A673 (cell line): ENCODE measurements at regions not wholly inside any gene's neighbourhood (a gene's known extent, or its start where the extent isn't known, plus 50 kb on each side); places are given as distances from the start of the nearest gene placed in this dataset.

Source experiments
- BruUV-seq: library from RNA; stranded (reverse); fragments of 400-500 nt; replicated peaks from 2 replicates; lab custom pipeline; 2021; lab: Mats Ljungman, UMichigan
- CTCF ChIA-PET: fragments of 300-600 bp; sonication (Branson Sonifier 250); formaldehyde crosslinking; loops from one replicate; lab custom pipeline; 2022; ENCODE audit warnings: antibody characterized with exemption; lab: Charles Lee
- POLR2A ChIA-PET: fragments of 300-600 bp; sonication (Branson Sonifier 250); formaldehyde crosslinking; loops from one replicate; lab custom pipeline; 2022; ENCODE audit warnings: antibody characterized with exemption; ENCODE audit not compliant: low non-redundant PET; lab: Charles Lee
- DNase-seq: peaks from one replicate; pipeline ENCODE4 v3.0.0-alpha.2; 2015; ENCODE audit warnings: low spot score
- H3K27ac ChIP-seq: fragments of 200-600 bp; sonication (generic); 2 replicates; pipeline ENCODE4 v1.5.1; 2016; ENCODE audit warnings: mixed run types, low read depth, mild to moderate bottlenecking, mixed read lengths, antibody characterized with exemption, low read length; ENCODE audit not compliant: poor library complexity, severe bottlenecking
- H3K27me3 ChIP-seq: fragments of 200-600 bp; sonication (generic); replicated peaks from 2 replicates; pipeline ENCODE4 v1.6.1; 2017; ENCODE audit warnings: mixed run types, low read depth, mild to moderate bottlenecking, mixed read lengths, antibody characterized with exemption, low read length; ENCODE audit not compliant: insufficient read depth, poor library complexity
- H3K36me3 ChIP-seq: fragments of 200-600 bp; sonication (generic); 2 replicates; pipeline ENCODE4 v1.6.1; 2016; ENCODE audit warnings: mixed run types, mild to moderate bottlenecking, mixed read lengths, antibody characterized with exemption, low read length; ENCODE audit not compliant: insufficient read depth, poor library complexity, severe bottlenecking
- H3K4me1 ChIP-seq: fragments of 200-600 bp; sonication (generic); 2 replicates; pipeline ENCODE4 v1.6.1; 2017; ENCODE audit warnings: mixed run types, mild to moderate bottlenecking, mixed read lengths, antibody characterized with exemption, low read length; ENCODE audit not compliant: insufficient read depth, poor library complexity, severe bottlenecking
- H3K4me3 ChIP-seq: fragments of 200-600 bp; sonication (generic); 2 replicates; pipeline ENCODE4 v1.5.1; 2016; ENCODE audit warnings: low read depth, mixed run types, mild to moderate bottlenecking, mixed read lengths, low read length; ENCODE audit not compliant: poor library complexity, severe bottlenecking
- H3K9me3 ChIP-seq: fragments of 200-600 bp; sonication (generic); 2 replicates; pipeline ENCODE4 v1.6.1; 2016; ENCODE audit warnings: mixed run types, low read depth, mild to moderate bottlenecking, mixed read lengths, antibody characterized with exemption, low read length; ENCODE audit not compliant: poor library complexity, severe bottlenecking
- EZH2 ChIP-seq: fragments of 200-600 bp; sonication (generic); IDR thresholded peaks from 2 replicates; pipeline ENCODE4 v1.6.1; 2017; ENCODE audit warnings: borderline replicate concordance, low read depth, mild to moderate bottlenecking, mixed read lengths, antibody characterized with exemption, low read length; ENCODE audit not compliant: poor library complexity, severe bottlenecking
- intact Hi-C: fragments of 100-400 bp; cut with micrococcal nuclease; formaldehyde crosslinking; loops from one replicate; pipeline ENCODE4 v1.10.0; 2022; ENCODE audit not compliant: unreplicated experiment
- TF ChIP-seq, protein P1 (sequence below): fragments of 300-800, 200-600 bp; sonication (generic); conservative IDR thresholded peaks from 2 replicates; pipeline ENCODE4 v1.5.1; 2017; ENCODE audit warnings: low read depth, mild to moderate bottlenecking, antibody characterized with exemption, low read length, moderate library complexity, mixed read lengths

DNA sequence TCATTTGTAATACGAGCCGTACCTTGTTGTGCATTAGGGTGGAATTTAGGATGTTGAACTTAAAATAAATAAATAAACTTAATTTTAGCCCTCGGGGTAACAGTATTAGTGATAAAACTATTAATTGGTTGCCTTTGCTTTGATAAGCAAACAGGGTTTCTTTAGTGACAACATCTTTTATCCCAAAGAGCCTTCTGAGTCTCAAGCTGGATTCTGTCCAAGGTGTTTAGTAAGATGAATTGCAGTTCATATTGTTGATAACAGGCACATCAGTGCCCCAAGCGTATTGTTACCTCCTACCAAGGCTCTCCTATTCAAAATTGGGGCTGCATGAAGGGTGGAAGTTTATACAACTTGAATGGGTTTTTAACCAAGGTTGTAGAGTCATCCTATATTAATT is 144.4 kb upstream of the CELF2 start:
- no TSS peak for BruUV-seq
- no peak overlapping the region for H3K27ac ChIP-seq
- DNase-seq = no peak
- ChIA-PET POLR2A (no interaction called here), CTCF (no interaction called here)
- no peaks in the 10 kb centered on the region for H3K36me3 ChIP-seq
- no peaks in the 10 kb centered on the region for H3K4me1 ChIP-seq
- intact Hi-C loops = no loop called here
- TF ChIP-seq, protein P1, sequence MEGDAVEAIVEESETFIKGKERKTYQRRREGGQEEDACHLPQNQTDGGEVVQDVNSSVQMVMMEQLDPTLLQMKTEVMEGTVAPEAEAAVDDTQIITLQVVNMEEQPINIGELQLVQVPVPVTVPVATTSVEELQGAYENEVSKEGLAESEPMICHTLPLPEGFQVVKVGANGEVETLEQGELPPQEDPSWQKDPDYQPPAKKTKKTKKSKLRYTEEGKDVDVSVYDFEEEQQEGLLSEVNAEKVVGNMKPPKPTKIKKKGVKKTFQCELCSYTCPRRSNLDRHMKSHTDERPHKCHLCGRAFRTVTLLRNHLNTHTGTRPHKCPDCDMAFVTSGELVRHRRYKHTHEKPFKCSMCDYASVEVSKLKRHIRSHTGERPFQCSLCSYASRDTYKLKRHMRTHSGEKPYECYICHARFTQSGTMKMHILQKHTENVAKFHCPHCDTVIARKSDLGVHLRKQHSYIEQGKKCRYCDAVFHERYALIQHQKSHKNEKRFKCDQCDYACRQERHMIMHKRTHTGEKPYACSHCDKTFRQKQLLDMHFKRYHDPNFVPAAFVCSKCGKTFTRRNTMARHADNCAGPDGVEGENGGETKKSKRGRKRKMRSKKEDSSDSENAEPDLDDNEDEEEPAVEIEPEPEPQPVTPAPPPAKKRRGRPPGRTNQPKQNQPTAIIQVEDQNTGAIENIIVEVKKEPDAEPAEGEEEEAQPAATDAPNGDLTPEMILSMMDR = no peak
- no peak for TF ChIP-seq EZH2
- H3K4me3 ChIP-seq = no peak overlapping the region
- no peaks in the 10 kb centered on the region for H3K9me3 ChIP-seq
- H3K27me3 ChIP-seq = peaks cover 71% of the 10 kb centered on the region

DNA sequence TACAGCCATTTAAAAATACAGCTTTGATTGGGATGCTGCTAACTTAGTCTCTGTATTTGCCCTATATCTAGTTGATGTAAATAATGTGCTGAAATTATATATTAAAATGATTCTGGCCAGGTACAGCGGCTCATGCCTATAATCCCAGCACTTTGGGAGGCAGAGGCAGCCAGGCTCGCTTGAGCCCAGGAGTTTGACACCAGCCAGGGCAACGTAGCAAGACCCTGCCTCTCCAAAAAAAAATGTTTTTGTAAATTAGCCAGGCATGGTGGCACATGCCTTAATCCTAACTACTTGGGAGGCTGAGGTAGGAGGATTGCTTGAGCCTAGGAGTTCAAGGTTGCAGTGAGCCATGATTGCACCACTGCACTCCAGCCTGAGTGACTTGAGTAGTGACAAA is 143.8 kb upstream of the CELF2 start:
- no peaks in the 10 kb centered on the region for H3K4me1 ChIP-seq
- TF ChIP-seq, protein P1 = no peak
- TF ChIP-seq EZH2 = no peak
- H3K4me3 ChIP-seq = no peak overlapping the region
- BruUV-seq = no TSS peak
- no peaks in the 10 kb centered on the region for H3K9me3 ChIP-seq
- H3K36me3 ChIP-seq = no peaks in the 10 kb centered on the region
- POLR2A ChIA-PET = no interaction called here
- DNase-seq = no peak
- intact Hi-C loops = no loop called here
- H3K27me3 ChIP-seq = peaks cover 75% of the 10 kb centered on the region
- H3K27ac ChIP-seq = no peak overlapping the region
- CTCF ChIA-PET = no interaction called here

DNA sequence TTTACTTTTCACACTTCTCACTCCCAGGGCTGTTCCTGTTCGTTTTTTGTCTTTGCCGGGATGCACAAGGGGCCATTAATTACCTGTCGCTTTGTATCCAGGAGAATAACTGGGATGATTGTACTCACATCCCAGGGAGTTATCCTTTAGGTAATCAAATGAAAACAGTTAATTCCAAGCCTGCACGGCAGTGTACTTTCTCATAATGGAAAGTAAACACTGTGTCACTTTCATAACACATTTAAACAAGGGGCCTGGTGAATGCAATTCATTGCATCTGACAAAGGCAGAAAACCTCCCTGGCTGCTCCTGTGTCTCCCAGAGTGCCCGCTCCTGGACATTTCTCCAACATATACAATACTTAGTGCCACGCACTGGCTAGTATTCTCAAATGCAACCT is 138.7 kb upstream of the CELF2 start:
- Histone ChIP-seq H3K27me3 (peaks cover 71% of the 10 kb centered on the region), H3K27ac (no peak overlapping the region), H3K36me3 (no peaks in the 10 kb centered on the region), H3K4me1 (no peaks in the 10 kb centered on the region), H3K4me3 (no peak overlapping the region), H3K9me3 (no peaks in the 10 kb centered on the region)
- no TSS peak for BruUV-seq
- intact Hi-C loops = no loop called here
- no peak for DNase-seq
- no peak for TF ChIP-seq EZH2
- TF ChIP-seq, protein P1 = no peak
- CTCF ChIA-PET = no interaction called here
- POLR2A ChIA-PET = no interaction called here
